ENCODE measurements at regions not wholly inside any gene's neighbourhood (a gene's known extent, or its start where the extent isn't known, plus 50 kb on each side); places are given as distances from the start of the nearest gene placed in this dataset.

DNA sequence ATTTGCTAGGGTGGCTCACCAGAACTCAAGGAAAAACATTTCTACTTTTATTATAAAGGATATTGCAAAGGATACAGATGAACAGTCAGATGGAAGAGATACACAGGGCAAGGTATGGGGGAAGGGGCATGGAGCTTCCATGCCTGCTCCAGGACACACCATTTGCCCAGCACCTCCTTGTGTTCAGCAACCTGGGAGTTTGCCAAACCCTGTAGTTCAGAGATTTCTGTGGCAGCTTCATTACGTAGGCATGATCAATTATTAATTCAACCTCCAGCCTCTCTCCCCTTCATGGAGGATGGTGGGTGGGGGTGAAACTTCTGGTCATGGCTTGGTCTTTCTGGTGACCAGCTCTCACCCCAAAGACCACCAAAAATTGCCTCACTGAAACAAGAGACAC is 353.9 kb upstream of the THBS1 start:
- DNase-seq (ENCODE audit: low read depth): no peak
- no peak for TF ChIP-seq CTCF (IDR thresholded peaks at IDR 0.05; ENCODE audit: control insufficient read depth, insufficient read depth, low read depth, low read length, missing control alignments)
- no peak overlapping the region for H3K4me3 ChIP-seq (ENCODE audit: control insufficient read depth, low read depth, low read length)

DNA sequence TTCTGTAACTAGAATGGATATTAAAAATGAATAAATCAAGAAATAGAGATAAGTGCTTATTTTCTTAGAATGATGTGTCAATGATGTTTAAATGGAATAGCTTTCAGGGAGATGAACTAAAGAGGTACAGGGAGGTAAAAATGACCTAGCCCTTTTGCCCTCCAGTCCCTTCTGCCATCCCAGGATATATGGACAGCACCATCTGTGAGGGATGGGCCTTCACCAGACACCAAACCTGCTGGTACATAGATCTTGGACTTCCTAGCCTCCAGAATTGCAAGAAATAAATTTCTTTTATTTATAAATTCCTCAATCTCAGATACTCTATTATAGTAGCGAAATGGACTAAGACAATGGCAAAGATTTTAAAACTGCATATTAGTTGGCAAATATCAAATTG is 352.0 kb upstream of the THBS1 start:
- no peak for TF ChIP-seq CTCF (IDR thresholded peaks at IDR 0.05; ENCODE audit: control insufficient read depth, insufficient read depth, low read depth, low read length, missing control alignments)
- no peak for DNase-seq (ENCODE audit: low read depth)
- H3K4me3 ChIP-seq (ENCODE audit: control insufficient read depth, low read depth, low read length): no peak overlapping the region

- H3K4me3 ChIP-seq (ENCODE audit: control insufficient read depth, low read depth, low read length): no peak overlapping the region
- no peak for DNase-seq (ENCODE audit: low read depth)
- TF ChIP-seq CTCF (IDR thresholded peaks at IDR 0.05; ENCODE audit: control insufficient read depth, insufficient read depth, low read depth, low read length, missing control alignments): no peak
Observed at GRCh38 chr15:39230205-39230907, 350.5 kb upstream of the THBS1 start.

DNA sequence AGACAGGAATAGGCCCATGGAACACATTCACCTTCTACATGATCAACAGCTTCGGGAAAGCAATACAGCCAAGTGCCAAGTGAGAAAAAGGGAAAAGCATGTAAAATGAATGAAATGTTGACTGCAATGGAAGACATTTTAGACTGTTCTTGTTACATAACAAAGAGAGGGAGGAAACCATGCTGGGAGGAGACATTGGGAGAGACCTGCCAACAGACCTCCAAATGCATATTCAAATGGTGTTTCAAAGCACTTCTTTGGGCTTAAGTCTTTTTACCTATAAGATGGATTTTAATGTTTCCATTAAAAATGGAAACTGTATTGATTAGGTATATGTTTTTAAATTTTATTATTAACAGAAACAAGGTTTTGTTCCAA is 350.0 kb upstream of the THBS1 start:
- H3K4me3 ChIP-seq (ENCODE audit: control insufficient read depth, low read depth, low read length): no peak overlapping the region
- no peak for DNase-seq (ENCODE audit: low read depth)
- TF ChIP-seq CTCF (IDR thresholded peaks at IDR 0.05; ENCODE audit: control insufficient read depth, insufficient read depth, low read depth, low read length, missing control alignments): no peak

- DNase-seq (ENCODE audit: low read depth): peak; percentile 84
- no peak for TF ChIP-seq CTCF (IDR thresholded peaks at IDR 0.05; ENCODE audit: control insufficient read depth, insufficient read depth, low read depth, low read length, missing control alignments)
- H3K4me3 ChIP-seq (ENCODE audit: control insufficient read depth, low read depth, low read length): no peak overlapping the region
Observed at GRCh38 chr15:39232512-39232911, 348.4 kb upstream of the THBS1 start.

DNA sequence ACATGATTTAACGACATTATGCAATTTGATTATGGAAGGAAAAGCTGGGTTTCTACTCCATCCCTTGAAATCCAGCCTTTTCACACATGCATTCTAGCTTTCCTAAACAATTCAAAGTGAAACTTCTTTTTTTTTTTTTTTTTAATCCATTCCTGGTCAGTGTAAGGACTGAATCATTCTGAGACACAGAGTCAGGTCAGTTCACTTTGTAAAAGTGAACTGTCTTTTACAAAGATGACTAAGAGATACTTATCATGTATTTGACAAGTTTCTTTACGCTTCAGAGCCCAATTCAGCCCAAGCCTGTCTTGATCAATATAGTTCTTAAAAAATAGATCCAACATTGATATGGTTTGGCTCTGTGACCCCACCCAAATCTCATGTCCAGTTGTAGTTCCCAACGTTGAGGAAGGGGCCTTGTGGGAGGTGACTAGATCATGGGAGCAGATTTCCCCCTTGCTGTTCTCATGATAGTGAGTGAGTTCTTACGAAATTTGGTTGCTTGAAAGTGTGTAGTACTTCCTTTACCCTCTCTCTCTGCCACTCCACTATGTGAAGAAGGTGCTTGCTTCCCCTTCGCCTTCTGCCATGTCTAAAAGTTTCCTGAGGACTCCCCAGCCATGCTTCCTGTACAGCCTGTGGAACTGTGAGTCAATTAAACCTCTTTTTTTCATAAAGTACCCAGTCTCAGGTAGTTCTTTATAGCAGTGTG is 345.6 kb upstream of the THBS1 start:
- H3K4me3 ChIP-seq (ENCODE audit: control insufficient read depth, low read depth, low read length): no peak overlapping the region
- DNase-seq (ENCODE audit: low read depth): peak; percentile 68
- no peak for TF ChIP-seq CTCF (IDR thresholded peaks at IDR 0.05; ENCODE audit: control insufficient read depth, insufficient read depth, low read depth, low read length, missing control alignments)

Measured in AG09309 (cell line).